ENCODE measurements at regions not wholly inside any gene's neighbourhood (a gene's known extent, or its start where the extent isn't known, plus 50 kb on each side); places are given as distances from the start of the nearest gene placed in this dataset.

DNA sequence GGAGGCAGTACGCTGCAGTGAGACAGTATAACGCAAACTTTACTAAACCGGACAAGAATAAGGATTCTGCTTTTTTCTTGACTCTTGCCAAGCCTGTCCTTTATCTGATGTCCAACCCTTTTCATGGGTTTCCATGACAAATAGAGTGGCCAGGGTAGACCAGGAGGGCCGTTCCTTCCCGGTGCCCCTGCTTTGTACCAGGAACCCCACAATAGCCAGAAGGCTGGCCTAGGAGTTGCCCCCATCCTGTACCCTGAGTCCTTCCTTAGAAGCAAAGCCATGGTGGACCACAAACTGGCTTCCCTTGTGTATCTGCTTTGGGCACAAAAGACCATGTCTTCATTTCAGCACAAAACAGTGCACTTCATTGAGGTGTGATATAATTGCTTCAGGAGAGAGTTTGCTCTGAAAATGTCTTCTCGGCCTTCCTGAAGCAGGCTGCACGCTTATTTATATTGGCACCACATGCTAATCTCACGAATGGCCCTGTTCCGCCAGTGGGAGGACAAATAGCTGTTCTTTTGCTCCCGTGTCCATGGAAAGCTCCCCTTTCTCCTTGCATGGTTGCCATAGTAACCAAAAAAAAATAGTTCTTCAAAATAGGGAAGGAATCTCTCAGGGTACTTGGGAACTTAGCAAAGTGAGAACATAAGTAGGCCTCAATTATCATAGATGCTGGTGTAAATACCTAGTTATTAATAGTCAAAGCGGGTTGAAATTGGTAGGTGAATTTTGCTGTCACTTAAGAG lies 222.1 kb downstream of the ZIC5 start:
- TF ChIP-seq CTCF (conservative IDR thresholded peaks at IDR 0.05) (no peak), EZH2 (IDR thresholded peaks at IDR 0.05; ENCODE audit: low read depth) (no peak)
